Fibroblast of lung (primary cell): ENCODE measurements at regions not wholly inside any gene's neighbourhood (a gene's known extent, or its start where the extent isn't known, plus 50 kb on each side); places are given as distances from the start of the nearest gene placed in this dataset.

ENCODE experiments used
- EZH2 ChIP-seq: IDR thresholded peaks from 2 replicates; pipeline ENCODE4 v1.5.1; 2012; ENCODE audit warnings: low read length, control low read depth, mild to moderate bottlenecking; ENCODE audit errors: missing control alignments
- TF ChIP-seq, protein P1 (sequence below), 2 donors: IDR thresholded peaks in 1 of 2; conservative IDR thresholded peaks in 1 of 2; 1 replicate in 1 of 2; 2 replicates in 1 of 2; pipeline ENCODE4 v1.5.1; 2011 to 2012; ENCODE audit warnings: low read length in 2 of 2, control low read depth in 1 of 2, inconsistent platforms in 1 of 2, low read depth in 1 of 2, mild to moderate bottlenecking in 1 of 2

DNA sequence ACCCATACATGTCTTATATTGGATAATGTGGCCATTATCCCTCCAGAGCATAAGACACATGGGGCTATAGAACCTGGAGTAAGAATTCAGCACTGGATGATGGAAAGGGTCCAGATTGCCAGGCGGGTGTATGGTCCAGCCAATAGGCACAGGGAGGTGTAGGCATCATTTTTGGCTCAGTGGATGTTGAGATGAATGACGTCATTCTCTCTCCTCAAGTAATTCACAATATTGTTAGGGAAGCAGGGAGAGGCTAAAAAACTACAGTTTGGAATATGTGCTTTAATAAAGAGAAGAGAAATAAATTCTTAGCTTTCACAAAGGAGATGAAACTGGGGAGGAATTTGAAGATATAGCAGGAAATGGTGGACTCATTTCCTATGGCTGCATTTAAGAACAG is 461.1 kb upstream of the GOT2 start:
- TF ChIP-seq, protein P1, sequence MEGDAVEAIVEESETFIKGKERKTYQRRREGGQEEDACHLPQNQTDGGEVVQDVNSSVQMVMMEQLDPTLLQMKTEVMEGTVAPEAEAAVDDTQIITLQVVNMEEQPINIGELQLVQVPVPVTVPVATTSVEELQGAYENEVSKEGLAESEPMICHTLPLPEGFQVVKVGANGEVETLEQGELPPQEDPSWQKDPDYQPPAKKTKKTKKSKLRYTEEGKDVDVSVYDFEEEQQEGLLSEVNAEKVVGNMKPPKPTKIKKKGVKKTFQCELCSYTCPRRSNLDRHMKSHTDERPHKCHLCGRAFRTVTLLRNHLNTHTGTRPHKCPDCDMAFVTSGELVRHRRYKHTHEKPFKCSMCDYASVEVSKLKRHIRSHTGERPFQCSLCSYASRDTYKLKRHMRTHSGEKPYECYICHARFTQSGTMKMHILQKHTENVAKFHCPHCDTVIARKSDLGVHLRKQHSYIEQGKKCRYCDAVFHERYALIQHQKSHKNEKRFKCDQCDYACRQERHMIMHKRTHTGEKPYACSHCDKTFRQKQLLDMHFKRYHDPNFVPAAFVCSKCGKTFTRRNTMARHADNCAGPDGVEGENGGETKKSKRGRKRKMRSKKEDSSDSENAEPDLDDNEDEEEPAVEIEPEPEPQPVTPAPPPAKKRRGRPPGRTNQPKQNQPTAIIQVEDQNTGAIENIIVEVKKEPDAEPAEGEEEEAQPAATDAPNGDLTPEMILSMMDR (conservative IDR thresholded peaks at IDR 0.05 in 1 of 2, IDR thresholded peaks at IDR 0.05 in 1 of 2; ENCODE audit: low read depth in 1 of 2, low read length in 2 of 2): no peak
- no peak for TF ChIP-seq EZH2
